Effector memory CD4-positive, alpha-beta T cell (primary cell): ENCODE measurements at regions not wholly inside any gene's neighbourhood (a gene's known extent, or its start where the extent isn't known, plus 50 kb on each side); places are given as distances from the start of the nearest gene placed in this dataset.

Experiments
- DNase-seq, 3 donors: peaks; one replicate each; pipeline ENCODE4 v3.0.0-alpha.2; 2020
- H3K27ac ChIP-seq: 2 replicates; pipeline ENCODE4 v1.7.0; 2013; ENCODE audit warnings: mild to moderate bottlenecking, low read length, moderate library complexity; ENCODE audit not compliant: insufficient read depth, poor library complexity, severe bottlenecking
- H3K27me3 ChIP-seq: replicated peaks from 2 replicates; pipeline ENCODE4 v1.7.0; 2013; ENCODE audit warnings: mild to moderate bottlenecking, low read length; ENCODE audit not compliant: insufficient read depth, control insufficient read depth, poor library complexity, severe bottlenecking
- H3K36me3 ChIP-seq: 2 replicates; pipeline ENCODE4 v1.7.0; 2013; ENCODE audit warnings: mild to moderate bottlenecking, low read length, moderate library complexity; ENCODE audit not compliant: control insufficient read depth, insufficient read depth
- H3K4me1 ChIP-seq: 2 replicates; pipeline ENCODE4 v1.7.0; 2013; ENCODE audit warnings: low read length, mild to moderate bottlenecking; ENCODE audit not compliant: control insufficient read depth, insufficient read depth, poor library complexity, severe bottlenecking
- H3K4me3 ChIP-seq: 2 replicates; pipeline ENCODE4 v1.7.0; 2013; ENCODE audit warnings: low read length, low read depth, mild to moderate bottlenecking; ENCODE audit not compliant: insufficient read depth, poor library complexity, severe bottlenecking
- H3K9me3 ChIP-seq: 2 replicates; pipeline ENCODE4 v1.7.0; 2013; ENCODE audit warnings: mild to moderate bottlenecking, low read length, moderate library complexity; ENCODE audit not compliant: control insufficient read depth

DNA sequence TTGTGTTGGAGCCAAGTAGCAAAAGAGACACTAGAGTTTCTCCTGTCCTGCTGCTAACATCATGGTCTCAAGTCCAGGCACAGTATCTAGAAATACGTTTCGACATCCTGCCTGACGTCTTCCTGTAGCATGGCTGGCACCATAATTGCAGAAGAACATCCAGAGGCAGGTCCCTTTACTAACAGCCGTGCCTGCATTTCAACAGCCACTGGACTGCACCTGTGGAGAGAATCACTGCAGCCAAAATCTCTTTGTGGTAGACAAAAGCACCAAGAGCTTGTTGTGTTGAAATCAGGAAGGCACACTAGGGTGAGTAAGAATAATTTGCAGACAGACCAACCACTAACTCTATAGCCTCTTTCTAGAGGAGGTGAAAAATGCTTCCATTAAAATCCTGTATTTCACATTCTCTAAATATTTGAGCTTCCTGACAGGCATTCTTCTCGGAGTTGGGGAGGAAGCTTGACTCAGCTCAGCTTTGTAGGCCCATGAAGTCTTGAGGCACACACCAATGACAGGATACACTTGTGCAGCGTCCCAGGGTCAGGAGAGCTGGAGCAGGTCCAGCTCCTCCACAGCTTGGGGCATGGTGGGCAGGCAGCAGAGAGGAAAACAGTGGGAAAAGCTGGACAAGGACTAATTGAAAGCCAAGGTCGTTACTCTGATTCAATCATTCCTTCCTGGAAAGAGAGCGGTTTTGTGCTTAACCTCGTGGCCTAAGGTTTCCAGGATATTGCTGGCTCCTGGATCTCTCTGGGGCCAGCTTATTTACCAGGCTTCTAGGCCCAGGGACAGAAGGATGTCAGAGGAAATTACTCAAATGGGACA is 244.9 kb downstream of the FAM43A start:
- Histone ChIP-seq H3K4me1 (no peaks in the 10 kb centered on the region), H3K27ac (no peak overlapping the region), H3K36me3 (no peaks in the 10 kb centered on the region), H3K4me3 (no peak overlapping the region), H3K9me3 (no peaks in the 10 kb centered on the region), H3K27me3 (no peaks in the 10 kb centered on the region)
- DNase-seq, result no peak

- H3K36me3 ChIP-seq, result no peaks in the 10 kb centered on the region
- H3K4me3 ChIP-seq, result no peak overlapping the region
- H3K27ac ChIP-seq, result no peak overlapping the region
- no peaks in the 10 kb centered on the region for H3K4me1 ChIP-seq
- H3K27me3 ChIP-seq, result no peaks in the 10 kb centered on the region
- DNase-seq, result no peak
- H3K9me3 ChIP-seq, result no peaks in the 10 kb centered on the region
Observed at GRCh38 chr3:194931347-194931746, 245.7 kb downstream of the FAM43A start.

DNA sequence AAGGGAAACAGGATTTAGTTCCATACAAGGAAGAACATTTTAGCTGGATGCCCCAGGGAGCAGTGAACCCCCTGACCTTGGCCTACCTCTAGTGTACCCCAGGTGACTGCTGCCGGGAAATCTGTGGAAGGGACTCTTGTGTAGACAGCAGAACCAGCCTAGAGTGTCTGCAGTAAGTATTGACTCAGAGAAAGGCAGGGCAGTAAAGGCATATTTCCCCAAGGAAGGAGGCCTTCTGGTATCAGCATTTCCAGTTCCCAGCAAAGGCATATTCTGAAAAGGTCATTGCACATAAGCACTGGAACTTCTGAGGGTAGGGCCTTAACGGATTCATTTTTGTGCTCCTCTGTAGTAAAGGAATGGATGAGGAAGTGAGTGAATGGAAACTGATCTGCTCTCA is 246.2 kb downstream of the FAM43A start:
- H3K36me3 ChIP-seq, result no peaks in the 10 kb centered on the region
- no peak overlapping the region for H3K27ac ChIP-seq
- H3K4me1 ChIP-seq, result no peaks in the 10 kb centered on the region
- H3K4me3 ChIP-seq, result no peak overlapping the region
- H3K9me3 ChIP-seq, result no peaks in the 10 kb centered on the region
- H3K27me3 ChIP-seq, result no peaks in the 10 kb centered on the region
- no peak for DNase-seq

DNA sequence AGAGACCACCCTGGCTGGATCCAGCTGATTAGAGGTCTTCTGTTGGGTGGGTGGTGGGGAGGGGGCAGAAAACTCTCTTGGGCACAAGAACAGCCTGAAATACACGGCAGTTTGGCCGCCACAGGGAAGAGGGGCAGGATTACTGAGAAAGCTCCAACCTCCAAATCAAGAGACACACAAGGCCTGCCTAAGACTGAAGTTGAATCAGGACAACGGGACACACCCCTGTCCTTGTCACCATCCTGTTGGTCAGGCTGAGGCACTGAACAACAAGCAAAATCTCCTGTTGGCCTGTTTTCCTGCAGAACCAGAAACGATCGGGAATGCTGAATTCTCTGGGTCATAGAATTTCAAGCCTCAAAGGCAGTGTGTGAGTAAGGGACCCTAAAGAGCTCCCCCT is 247.8 kb downstream of the FAM43A start:
- no peak for DNase-seq
- Histone ChIP-seq H3K36me3 (no peaks in the 10 kb centered on the region), H3K27me3 (no peaks in the 10 kb centered on the region), H3K4me3 (no peak overlapping the region), H3K4me1 (no peaks in the 10 kb centered on the region), H3K9me3 (no peaks in the 10 kb centered on the region), H3K27ac (no peak overlapping the region)

- Histone ChIP-seq H3K27me3 (no peaks in the 10 kb centered on the region), H3K27ac (no peak overlapping the region), H3K4me1 (no peaks in the 10 kb centered on the region), H3K4me3 (no peak overlapping the region), H3K36me3 (no peaks in the 10 kb centered on the region), H3K9me3 (no peaks in the 10 kb centered on the region)
- no peak for DNase-seq
Observed at GRCh38 chr3:194935061-194935460, 249.4 kb downstream of the FAM43A start.

DNA sequence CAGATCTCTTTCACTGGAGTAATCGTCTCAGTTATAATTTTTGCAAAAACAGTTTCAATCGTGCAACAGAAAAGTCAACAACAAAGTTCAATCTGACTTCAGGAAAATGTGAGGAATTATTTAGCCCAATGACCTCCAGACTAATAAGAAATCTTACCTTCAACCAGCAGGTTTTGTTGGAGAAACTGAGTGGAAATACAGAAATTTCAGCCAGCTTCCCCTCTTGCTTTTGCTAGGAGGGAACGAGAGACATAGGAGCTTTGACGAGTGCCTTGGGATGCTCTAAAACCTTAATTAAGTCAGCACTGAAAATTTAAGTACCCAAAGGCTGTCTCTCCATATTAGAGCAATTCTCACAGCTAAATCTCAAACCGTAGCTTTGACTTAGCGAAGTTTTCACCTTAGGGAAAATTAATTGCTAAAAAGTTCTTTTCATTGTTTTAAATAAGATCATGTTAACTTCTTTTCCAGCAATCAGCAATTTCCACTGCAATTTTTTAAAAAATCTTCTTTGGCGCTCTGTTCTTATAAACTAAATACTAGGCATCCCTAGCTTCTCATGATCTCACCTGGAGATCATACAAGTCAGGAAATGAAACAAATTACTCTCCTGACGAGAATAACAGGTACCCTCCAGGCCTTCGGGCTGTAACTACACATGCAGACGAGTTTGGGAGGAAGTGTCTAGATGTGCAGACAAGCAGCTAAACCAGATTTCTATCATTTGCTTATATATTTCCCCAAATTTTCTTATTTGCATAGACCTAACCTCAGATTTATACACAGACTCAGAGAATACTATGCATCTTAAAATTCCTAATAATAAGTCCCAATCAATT is 250.2 kb downstream of the FAM43A start:
- H3K9me3 ChIP-seq, result no peaks in the 10 kb centered on the region
- H3K4me1 ChIP-seq, result no peaks in the 10 kb centered on the region
- DNase-seq, result no peak
- H3K27me3 ChIP-seq, result no peaks in the 10 kb centered on the region
- H3K27ac ChIP-seq, result no peak overlapping the region
- H3K4me3 ChIP-seq, result no peak overlapping the region
- H3K36me3 ChIP-seq, result no peaks in the 10 kb centered on the region

- Histone ChIP-seq H3K4me3 (no peak overlapping the region), H3K27ac (no peak overlapping the region), H3K27me3 (no peaks in the 10 kb centered on the region), H3K4me1 (no peaks in the 10 kb centered on the region), H3K9me3 (no peaks in the 10 kb centered on the region), H3K36me3 (no peaks in the 10 kb centered on the region)
- DNase-seq, result no peak
Observed at GRCh38 chr3:194936659-194937058, 251.0 kb downstream of the FAM43A start.

GRCh38 chr3:194937144-194937543 is 251.5 kb downstream of the FAM43A start:
- no peaks in the 10 kb centered on the region for H3K27me3 ChIP-seq
- no peaks in the 10 kb centered on the region for H3K9me3 ChIP-seq
- no peaks in the 10 kb centered on the region for H3K36me3 ChIP-seq
- no peaks in the 10 kb centered on the region for H3K4me1 ChIP-seq
- no peak overlapping the region for H3K4me3 ChIP-seq
- H3K27ac ChIP-seq, result no peak overlapping the region
- no peak for DNase-seq

- Histone ChIP-seq H3K4me3 (no peak overlapping the region), H3K4me1 (no peaks in the 10 kb centered on the region), H3K27me3 (no peaks in the 10 kb centered on the region), H3K36me3 (no peaks in the 10 kb centered on the region), H3K9me3 (no peaks in the 10 kb centered on the region), H3K27ac (no peak overlapping the region)
- DNase-seq, result no peak
Observed at GRCh38 chr3:194937882-194938321, 252.2 kb downstream of the FAM43A start.
